Upper lobe of right lung (tissue), 1 donor: ENCODE measurements at regions not wholly inside any gene's neighbourhood (a gene's known extent, or its start where the extent isn't known, plus 50 kb on each side); places are given as distances from the start of the nearest gene placed in this dataset.

Experiments used
- ATAC-seq: fragments of 200-7000 bp; cut with Tn5 transposase; one replicate; pipeline ENCODE4 v1.9.1; 2020; ENCODE audit warnings: mild to moderate bottlenecking, moderate library complexity
- DNase-seq: peaks from one replicate; pipeline ENCODE4 v3.0.0-alpha.2; 2020
- H3K27ac ChIP-seq: fragments of 200-600 bp; one replicate; pipeline ENCODE4 v1.8.0; 2022
- H3K27me3 ChIP-seq: fragments of 200-600 bp; one replicate; pipeline ENCODE4 v1.8.0; 2022; ENCODE audit warnings: mild to moderate bottlenecking
- H3K36me3 ChIP-seq: fragments of 200-600 bp; one replicate; pipeline ENCODE4 v1.8.0; 2022
- H3K4me1 ChIP-seq: fragments of 200-600 bp; one replicate; pipeline ENCODE4 v1.8.0; 2022
- H3K4me3 ChIP-seq: fragments of 200-600 bp; one replicate; pipeline ENCODE4 v1.8.0; 2022; ENCODE audit warnings: mild to moderate bottlenecking
- H3K9me3 ChIP-seq: fragments of 200-600 bp; one replicate; pipeline ENCODE4 v1.8.0; 2022
- CTCF ChIP-seq: fragments of 200-600 bp; IDR thresholded peaks from one replicate; pipeline ENCODE4 v1.8.0; 2022; ENCODE audit warnings: antibody characterized with exemption
- intact Hi-C: fragments of 100-400 bp; cut with DNase I; formaldehyde crosslinking; loops from one replicate; pipeline ENCODE4 v1.11.0; 2022
- donor health status: DM: no; HTN: yes; CAD: no; lungs with severe emphysema.

GRCh38 chr7:79971058-79971457 is 163.6 kb upstream of the GNAI1 start:
- Histone ChIP-seq H3K36me3 (no peaks in the 10 kb centered on the region), H3K27me3 (no peaks in the 10 kb centered on the region), H3K27ac (no peak overlapping the region), H3K4me3 (no peak overlapping the region), H3K4me1 (no peaks in the 10 kb centered on the region), H3K9me3 (no peaks in the 10 kb centered on the region)
- DNase-seq (no peak), ATAC-seq (no peak)
- TF ChIP-seq CTCF = no peak
- intact Hi-C loops = no loop called here

GRCh38 chr7:79968894-79969293 is 165.7 kb upstream of the GNAI1 start:
- Histone ChIP-seq H3K4me1 (no peaks in the 10 kb centered on the region), H3K9me3 (no peaks in the 10 kb centered on the region), H3K27ac (no peak overlapping the region), H3K4me3 (no peak overlapping the region), H3K36me3 (no peaks in the 10 kb centered on the region), H3K27me3 (no peaks in the 10 kb centered on the region)
- TF ChIP-seq CTCF = no peak
- no peak for ATAC-seq
- no peak for DNase-seq
- intact Hi-C loops = no loop called here

- no peak for ATAC-seq
- intact Hi-C loops = no loop called here
Measured at GRCh38 chr7:79968077-79968648, 166.5 kb upstream of the GNAI1 start.

DNA sequence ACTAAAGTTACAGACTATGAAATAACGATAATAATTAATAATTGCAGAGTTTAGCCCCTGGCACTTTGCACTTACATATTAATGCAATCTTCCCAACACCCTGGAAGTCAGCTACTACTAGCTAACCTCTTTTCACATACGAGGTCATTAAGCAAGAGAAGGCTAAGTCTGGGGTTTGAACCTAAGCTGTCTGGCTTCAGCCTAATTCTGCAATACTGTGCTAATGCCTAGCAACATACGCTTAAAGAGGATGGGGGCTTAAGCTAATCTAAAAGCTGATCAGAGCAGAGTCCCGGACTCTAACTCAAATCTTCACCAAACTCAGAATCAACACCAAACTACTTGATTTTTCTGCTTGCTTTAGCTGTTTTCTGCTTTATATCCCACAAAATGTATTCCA is 168.7 kb upstream of the GNAI1 start:
- ATAC-seq (no peak), DNase-seq (no peak)
- Histone ChIP-seq H3K4me1 (no peaks in the 10 kb centered on the region), H3K27me3 (no peaks in the 10 kb centered on the region), H3K27ac (no peak overlapping the region), H3K4me3 (no peak overlapping the region), H3K36me3 (no peaks in the 10 kb centered on the region), H3K9me3 (no peaks in the 10 kb centered on the region)
- TF ChIP-seq CTCF = no peak
- intact Hi-C loops = no loop called here

More at GRCh38 chr7:79968077-79968648, 166.5 kb upstream of the GNAI1 start:
- no peaks in the 10 kb centered on the region for H3K9me3 ChIP-seq
- H3K36me3 ChIP-seq = no peaks in the 10 kb centered on the region
- H3K4me3 ChIP-seq = no peak overlapping the region
- H3K4me1 ChIP-seq = no peaks in the 10 kb centered on the region
- no peaks in the 10 kb centered on the region for H3K27me3 ChIP-seq
- DNase-seq = no peak
- TF ChIP-seq CTCF = no peak
- no peak overlapping the region for H3K27ac ChIP-seq

- Histone ChIP-seq H3K36me3 (no peaks in the 10 kb centered on the region), H3K4me3 (no peak overlapping the region), H3K9me3 (no peaks in the 10 kb centered on the region), H3K4me1 (no peaks in the 10 kb centered on the region), H3K27ac (no peak overlapping the region), H3K27me3 (no peaks in the 10 kb centered on the region)
- TF ChIP-seq CTCF = no peak
- DNase-seq (no peak), ATAC-seq (no peak)
- intact Hi-C loops = no loop called here
Measured at GRCh38 chr7:79964463-79964862, 170.2 kb upstream of the GNAI1 start.

- H3K27me3 ChIP-seq = no peaks in the 10 kb centered on the region
- H3K36me3 ChIP-seq = no peaks in the 10 kb centered on the region
- intact Hi-C loops = no loop called here
- no peak overlapping the region for H3K4me3 ChIP-seq
- H3K4me1 ChIP-seq = no peaks in the 10 kb centered on the region
- TF ChIP-seq CTCF = no peak
- no peak overlapping the region for H3K27ac ChIP-seq
- DNase-seq = no peak
- no peak for ATAC-seq
- H3K9me3 ChIP-seq = no peaks in the 10 kb centered on the region
Measured at GRCh38 chr7:79953130-79953529, 181.5 kb upstream of the GNAI1 start.
